K562 (cell line): ENCODE measurements at regions not wholly inside any gene's neighbourhood (a gene's known extent, or its start where the extent isn't known, plus 50 kb on each side); places are given as distances from the start of the nearest gene placed in this dataset.

Experiments
- ATAC-seq: fragments of 200-7000 bp; cut with Tn5 transposase; 3 replicates; pipeline ENCODE4 v1.9.1; 2020; ENCODE audit warnings: moderate library complexity
- BruUV-seq: library from RNA; stranded (reverse); fragments of 400-500 nt; replicated peaks from 2 replicates; lab custom pipeline; 2021; lab: Mats Ljungman, UMichigan
- CTCF ChIA-PET: fragments of 300-600 bp; formaldehyde crosslinking; extraction: SDS; loops from one replicate; lab custom pipeline; 2021; ENCODE audit warnings: low intra/inter-chr PET ratio; lab: Yijun Ruan, JAX
- POLR2A ChIA-PET: fragments of 300-600, 350-650 bp; sonication (Branson Sonifier 250); formaldehyde crosslinking; extraction: SDS; loops from one replicate; lab custom pipeline; 2021; ENCODE audit warnings: antibody characterized with exemption, inconsistent platforms; lab: Yijun Ruan, JAX
- DNase-seq, 4 experiments: peaks; one replicate each; pipeline versions ENCODE4 v3.0.0 to v3.0.0-alpha.2; 2011 to 2018; ENCODE audit warnings: low spot score in 3 of 4, mixed read lengths in 3 of 4; ENCODE audit errors: extremely low read depth in 1 of 4
- FAIRE-seq: peaks from 2 replicates; lab custom pipeline; 2011; peaks lifted over from hg19 to GRCh38; lab: Jason Lieb, UNC
- H2AFZ ChIP-seq: 2 replicates; pipeline ENCODE4 v1.6.0; 2011; ENCODE audit warnings: low read depth, low read length, control low read depth, inconsistent platforms
- H3K27ac ChIP-seq: fragments of 200-600 bp; 3 replicates; pipeline ENCODE4 v1.8.0; 2011; ENCODE audit warnings: low read depth, mild to moderate bottlenecking, control low read depth, inconsistent platforms, low read length, moderate library complexity, mixed read lengths; ENCODE audit errors: extremely low read depth
- H3K27me3 ChIP-seq, 2 experiments: fragments of 300-600 bp in 1 of 2; 2 replicates in 1 of 2; 3 replicates in 1 of 2; pipeline versions ENCODE4 v1.6.0 to v1.8.0; 2011; ENCODE audit warnings: inconsistent platforms in 2 of 2, low read length in 2 of 2, mild to moderate bottlenecking in 1 of 2, mixed read lengths in 1 of 2, moderate library complexity in 1 of 2; ENCODE audit not compliant: control insufficient read depth in 2 of 2, insufficient read depth in 2 of 2
- H3K36me3 ChIP-seq: fragments of 300-600 bp; 3 replicates; pipeline ENCODE4 v1.8.0; 2011; ENCODE audit warnings: mild to moderate bottlenecking, low read length, inconsistent platforms; ENCODE audit not compliant: control insufficient read depth, insufficient read depth
- H3K4me1 ChIP-seq, 2 experiments: fragments of 200-600 bp in 1 of 2; replicated peaks in 1 of 2; 2 replicates in 1 of 2; 3 replicates in 1 of 2; pipeline versions ENCODE4 v1.5.1 to v1.8.0; 2011; ENCODE audit warnings: inconsistent platforms in 2 of 2, low read length in 2 of 2, mild to moderate bottlenecking in 1 of 2, mixed read lengths in 1 of 2, moderate library complexity in 1 of 2; ENCODE audit not compliant: control insufficient read depth in 2 of 2, insufficient read depth in 2 of 2
- H3K4me2 ChIP-seq: 2 replicates; pipeline ENCODE4 v1.6.1; 2011; ENCODE audit warnings: low read length, control low read depth, inconsistent platforms, mixed read lengths; ENCODE audit not compliant: insufficient read depth
- H3K4me3 ChIP-seq: fragments of 200-600 bp; sonication (generic), shearing (Covaris generic); 2 replicates; pipeline ENCODE4 v1.5.1; 2016; ENCODE audit warnings: control low read depth, inconsistent platforms
- H3K79me2 ChIP-seq: fragments of 200-600 bp; 3 replicates; pipeline ENCODE4 v1.8.0; 2011; ENCODE audit warnings: low read length, inconsistent platforms; ENCODE audit not compliant: control insufficient read depth, insufficient read depth
- H3K9ac ChIP-seq, 2 experiments: 2 replicates each; pipeline versions ENCODE4 v1.6.0 to v1.6.1; 2011; ENCODE audit warnings: low read depth in 2 of 2, low read length in 2 of 2, control low read depth in 1 of 2, inconsistent platforms in 1 of 2, mild to moderate bottlenecking in 1 of 2, mixed read lengths in 1 of 2; ENCODE audit not compliant: insufficient read depth in 1 of 2
- H3K9me1 ChIP-seq: one replicate; pipeline ENCODE4 v1.6.0; 2011; ENCODE audit warnings: inconsistent platforms, mild to moderate bottlenecking, low read length, moderate library complexity; ENCODE audit not compliant: control insufficient read depth, insufficient read depth
- H3K9me3 ChIP-seq: replicated peaks from 2 replicates; pipeline ENCODE4 v1.5.1; 2011; ENCODE audit warnings: low read depth, low read length, inconsistent platforms; ENCODE audit not compliant: control insufficient read depth, insufficient read depth
- H4K20me1 ChIP-seq: replicated peaks from 2 replicates; pipeline ENCODE4 v1.6.1; 2011; ENCODE audit warnings: low read length, inconsistent platforms, mixed read lengths; ENCODE audit not compliant: control insufficient read depth, insufficient read depth
- CBX1 ChIP-seq: sonication (generic); IDR thresholded peaks from 2 replicates; pipeline ENCODE4 v1.6.1; 2016; ENCODE audit warnings: antibody characterized with exemption, low read depth, mild to moderate bottlenecking
- CBX8 ChIP-seq: fragments of 200-600 bp; sonication (generic); IDR thresholded peaks from 2 replicates; pipeline ENCODE4 v1.6.1; 2012; ENCODE audit warnings: borderline replicate concordance, mixed run types, low read depth, mild to moderate bottlenecking, moderate library complexity, mixed read lengths, low read length, control low read depth, inconsistent platforms; ENCODE audit not compliant: poor library complexity, severe bottlenecking; ENCODE audit errors: extremely low read depth
- DNMT1 ChIP-seq: fragments of 450-650 bp; IDR thresholded peaks from 2 replicates; pipeline ENCODE4 v1.6.1; 2016; ENCODE audit warnings: antibody characterized with exemption, mild to moderate bottlenecking
- FOXP4 ChIP-seq: sonication (generic); formaldehyde crosslinking; IDR thresholded peaks from 2 replicates; pipeline ENCODE4 v1.8.0; 2022; ENCODE audit warnings: mild to moderate bottlenecking, missing genetic modification reagents, borderline replicate concordance
- HDAC2 ChIP-seq: fragments of 450-650 bp; IDR thresholded peaks from 2 replicates; pipeline ENCODE4 v1.6.1; 2016; ENCODE audit warnings: mild to moderate bottlenecking
- MBD2 ChIP-seq: sonication (generic); IDR thresholded peaks from 2 replicates; pipeline ENCODE4 v1.6.1; 2016; ENCODE audit warnings: low read depth, borderline replicate concordance
- MED1 ChIP-seq: sonication (generic); formaldehyde crosslinking; IDR thresholded peaks from 2 replicates; pipeline ENCODE4 v1.8.1; 2023; ENCODE audit warnings: missing genetic modification reagents, borderline replicate concordance
- MYNN ChIP-seq, 2 experiments: sonication (generic); formaldehyde crosslinking in 1 of 2; IDR thresholded peaks; 2 replicates each; pipeline versions ENCODE4 v1.5.0 to v1.6.1; 2016 to 2020; ENCODE audit warnings: antibody characterized with exemption in 1 of 2, missing genetic modification reagents in 1 of 2
- NR2C1 ChIP-seq, 2 experiments: fragments of 450-650 bp; IDR thresholded peaks; 2 replicates each; pipeline ENCODE4 v1.6.1; 2017; ENCODE audit warnings: mild to moderate bottlenecking in 2 of 2, antibody characterized with exemption in 1 of 2, inconsistent platforms in 1 of 2, missing compliant biosample characterization in 1 of 2, missing genetic modification characterization in 1 of 2
- SMARCB1 ChIP-seq: IDR thresholded peaks from 2 replicates; pipeline ENCODE4 v1.6.1; 2011; ENCODE audit warnings: improper control_type of control experiment, low read depth; ENCODE audit not compliant: insufficient read length
- TBL1XR1 ChIP-seq, 2 experiments: IDR thresholded peaks; 2 replicates each; pipeline ENCODE4 v1.6.1; 2012; ENCODE audit warnings: improper control_type of control experiment in 2 of 2, low read length in 2 of 2, mild to moderate bottlenecking in 1 of 2
- TBP ChIP-seq: optimal IDR thresholded peaks from 2 replicates; pipeline ENCODE3; 2011; ENCODE audit warnings: low read depth, low read length, improper control_type of control experiment
- ZKSCAN3 ChIP-seq: fragments of 250-450 bp; sonication (Bioruptor Pico); IDR thresholded peaks from 2 replicates; pipeline ENCODE4 v1.4.0; 2020
- ZNF551 ChIP-seq: fragments of 250-450 bp; sonication (Bioruptor Pico); IDR thresholded peaks from 2 replicates; pipeline ENCODE4 v1.5.0; 2021; ENCODE audit warnings: mild to moderate bottlenecking, moderate library complexity
- ZNF609 ChIP-seq: sonication (generic); formaldehyde crosslinking; IDR thresholded peaks from 2 replicates; pipeline ENCODE4 v1.8.1; 2023; ENCODE audit warnings: missing genetic modification reagents, mild to moderate bottlenecking, borderline replicate concordance
- ZZZ3 ChIP-seq: fragments of 450-650 bp; IDR thresholded peaks from 2 replicates; pipeline ENCODE4 v1.6.1; 2016; ENCODE audit warnings: antibody characterized with exemption, mild to moderate bottlenecking, moderate library complexity
- WGBS: fragments of 100-300 bp; shearing (Covaris generic); methylation state at CpG from one replicate; pipeline ENCODE4 v1.1.6; 2016; ENCODE audit warnings: low coverage, mixed read lengths; ENCODE audit not compliant: insufficient coverage; ENCODE audit errors: missing lambda C conversion rate; 5-methylcytosine and 5-hydroxymethylcytosine counted together
- in situ Hi-C: fragments of 300-500 bp; cut with MboI; formaldehyde crosslinking; loops from 4 replicates; pipeline ENCODE4 v1.15.0; 2018; ENCODE audit warnings: inconsistent platforms, mixed read lengths
- intact Hi-C: fragments of 100-400 bp; cut with micrococcal nuclease; formaldehyde crosslinking; loops from 2 replicates; pipeline ENCODE4 v1.14.2; 2022

GRCh38 chr5:116825486-116825885, 250.9 kb upstream of the SEMA6A start:
- no peak for FAIRE-seq
- no peak overlapping the region for H3K4me3 ChIP-seq
- ATAC-seq = no peak
- WGBS = 0% methylated on average over 1 of the region's 1 CpG
- no peak overlapping the region for H3K4me2 ChIP-seq
- intact Hi-C loops = no loop called here
- no peak overlapping the region for H3K9ac ChIP-seq
- ChIA-PET POLR2A (no interaction called here), CTCF (no interaction called here)
- in situ Hi-C loops = no loop called here
- H4K20me1 ChIP-seq = no peaks in the 10 kb centered on the region
- H3K4me1 ChIP-seq = no peaks in the 10 kb centered on the region
- no peak overlapping the region for H3K27ac ChIP-seq
- no peaks in the 10 kb centered on the region for H3K79me2 ChIP-seq
- no peaks in the 10 kb centered on the region for H3K36me3 ChIP-seq
- TF ChIP-seq ZKSCAN3 (no peak), ZNF551 (no peak), CBX8 (no peak), NR2C1 (IDR thresholded peaks at IDR 0.05) (no peak), NR2C1 (tag; IDR thresholded peaks at IDR 0.05) (no peak), ZNF609 (CRISPR knock-in tag) (no peak), TBP (no peak), TBL1XR1 (IDR thresholded peaks at IDR 0.05; ENCODE audit: low read length in 2 of 2) (no peak), ZZZ3 (no peak), MBD2 (no peak), CBX1 (no peak), DNMT1 (no peak), SMARCB1 (no peak), HDAC2 (no peak), FOXP4 (CRISPR knock-in tag) (no peak), MED1 (CRISPR knock-in tag) (no peak), MYNN (IDR thresholded peaks at IDR 0.05) (no peak), MYNN (CRISPR knock-in tag; IDR thresholded peaks at IDR 0.05) (no peak)
- no peaks in the 10 kb centered on the region for H3K9me3 ChIP-seq
- no TSS peak for BruUV-seq
- H2AFZ ChIP-seq = no peak overlapping the region
- H3K9me1 ChIP-seq = no peaks in the 10 kb centered on the region
- no peak for DNase-seq
- H3K27me3 ChIP-seq = no peaks in the 10 kb centered on the region
